SK-N-DZ (cell line): ENCODE measurements at regions not wholly inside any gene's neighbourhood (a gene's known extent, or its start where the extent isn't known, plus 50 kb on each side); places are given as distances from the start of the nearest gene placed in this dataset.
"Not testable (repeated sequence)": the region's sequence is repeated elsewhere in the genome, so short reads cannot be mapped to it uniquely, and the experiment has no call there.

Source experiments
- DNase-seq: peaks from one replicate; pipeline ENCODE4 v3.0.0-alpha.2; 2015; ENCODE audit warnings: low spot score

DNA sequence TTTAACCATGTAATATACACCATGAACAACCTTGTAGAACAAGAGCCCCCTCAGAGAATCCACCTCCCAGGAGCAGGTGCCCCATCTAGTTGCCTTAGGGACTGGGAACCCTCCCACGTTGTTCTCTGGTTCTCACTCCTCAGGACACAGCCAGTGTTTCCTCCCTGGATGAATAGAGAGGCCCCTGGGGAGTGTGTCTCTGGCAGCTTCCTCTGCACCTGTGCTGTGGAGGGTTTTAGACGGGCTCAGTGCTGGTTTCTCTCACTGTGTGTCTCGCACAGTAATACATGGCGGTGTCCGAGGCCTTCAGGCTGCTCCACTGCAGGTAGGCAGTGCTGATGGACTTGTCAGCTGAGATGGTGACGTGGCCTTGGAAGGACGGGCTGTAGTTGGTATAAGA is 581.3 kb downstream of the TMEM121 start:
- DNase-seq: no peak

DNA sequence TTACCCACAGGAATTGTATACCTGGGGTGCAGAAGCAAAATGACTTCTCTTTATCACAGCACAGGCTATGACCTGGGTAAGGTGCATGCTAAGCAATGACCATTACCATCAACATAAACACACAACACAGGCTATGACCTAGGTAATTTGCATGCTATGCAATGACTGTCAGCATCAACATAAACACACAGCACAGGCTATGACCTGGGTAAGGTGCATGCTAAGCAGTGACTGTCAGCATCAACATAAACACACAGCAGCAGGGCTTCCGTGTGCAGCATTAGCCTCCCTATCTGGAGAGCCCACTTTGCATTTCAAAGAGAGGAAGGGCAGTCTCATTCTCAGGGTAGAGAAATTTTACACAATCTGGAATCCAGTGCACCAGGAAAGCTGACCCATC is 583.0 kb downstream of the TMEM121 start:
- no peak for DNase-seq

DNA sequence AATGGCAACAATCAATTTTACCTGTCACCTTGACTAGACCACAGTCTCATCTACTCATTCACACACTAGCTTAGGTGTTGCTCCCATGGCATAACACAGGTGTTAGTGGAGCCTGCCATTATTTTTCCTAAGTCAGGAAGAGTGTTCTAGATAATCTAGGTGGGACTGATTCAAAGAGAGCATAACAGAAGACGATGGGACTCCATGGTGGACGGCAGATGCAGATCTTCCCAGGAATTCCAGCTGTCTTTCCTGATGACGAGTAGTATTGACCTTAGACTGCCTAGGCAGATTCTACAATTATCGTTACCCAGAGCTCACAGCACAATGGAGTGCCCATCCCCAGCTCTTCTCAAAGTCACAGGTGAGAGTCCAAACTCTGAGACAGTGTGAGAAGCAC is 589.0 kb downstream of the TMEM121 start:
- no peak for DNase-seq

DNA sequence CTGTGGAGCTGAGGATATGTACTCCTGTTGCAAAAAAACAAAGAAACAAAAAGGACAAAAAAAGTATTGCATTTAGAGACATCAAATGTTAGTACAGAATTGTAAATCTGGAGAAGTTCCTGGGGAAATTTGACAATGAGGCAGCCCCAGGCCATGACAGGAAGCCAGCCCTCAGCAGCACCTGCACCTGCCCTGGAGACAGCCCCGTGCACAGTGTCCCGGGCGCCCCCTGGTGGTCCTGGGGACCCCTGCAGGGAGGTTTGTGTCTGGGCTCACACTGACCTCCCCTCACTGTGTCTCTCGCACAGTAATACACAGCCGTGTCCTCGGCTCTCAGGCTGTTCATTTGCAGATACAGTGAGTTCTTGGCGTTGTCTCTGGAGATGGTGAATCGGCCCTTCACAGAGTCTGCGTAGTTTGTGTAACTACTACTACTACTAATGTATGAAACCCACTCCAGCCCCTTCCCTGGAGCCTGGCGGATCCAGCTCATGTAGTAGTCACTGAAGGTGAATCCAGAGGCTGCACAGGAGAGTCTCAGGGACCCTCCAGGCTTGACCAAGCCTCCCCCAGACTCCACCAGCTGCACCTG is 590.1 kb downstream of the TMEM121 start:
- DNase-seq: not testable (repeated sequence)

DNA sequence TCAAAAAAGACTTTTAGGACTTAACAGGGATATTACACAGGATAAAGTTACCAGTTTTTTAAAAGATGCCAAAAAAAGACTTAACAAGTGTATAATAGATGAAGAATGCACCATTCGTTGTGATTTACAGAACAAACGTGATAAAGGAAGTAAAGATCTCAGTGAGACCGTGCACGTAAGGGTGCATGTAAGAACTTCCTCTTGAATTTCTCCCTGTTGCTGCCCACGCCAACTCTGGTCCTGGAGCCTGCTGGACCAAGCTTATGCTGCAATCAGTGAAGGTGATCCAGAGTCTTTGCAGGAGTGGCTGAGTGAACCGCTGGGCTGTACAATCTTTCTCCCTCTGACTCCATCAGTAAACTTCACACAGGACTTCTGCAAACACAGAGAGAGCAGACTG is 593.7 kb downstream of the TMEM121 start:
- no peak for DNase-seq

DNA sequence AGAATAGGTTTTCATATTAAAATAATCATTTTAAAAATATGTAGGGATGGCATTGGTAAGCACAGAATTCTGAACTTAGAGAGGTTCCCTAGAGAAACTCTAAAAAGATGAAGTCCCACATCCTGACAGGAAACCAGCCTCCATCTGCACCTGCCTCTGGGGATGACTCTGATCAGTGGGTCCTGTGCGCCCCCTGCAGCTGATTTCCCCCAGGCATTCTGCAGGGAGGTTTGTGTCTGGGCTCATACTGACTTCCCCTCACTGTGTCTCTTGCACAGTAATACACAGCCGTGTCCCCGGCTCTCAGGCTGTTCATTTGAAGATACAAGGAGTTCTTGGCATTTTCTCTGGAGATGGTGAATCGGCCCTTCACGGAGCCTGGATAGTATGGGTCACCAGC is 602.9 kb downstream of the TMEM121 start:
- no peak for DNase-seq

DNA sequence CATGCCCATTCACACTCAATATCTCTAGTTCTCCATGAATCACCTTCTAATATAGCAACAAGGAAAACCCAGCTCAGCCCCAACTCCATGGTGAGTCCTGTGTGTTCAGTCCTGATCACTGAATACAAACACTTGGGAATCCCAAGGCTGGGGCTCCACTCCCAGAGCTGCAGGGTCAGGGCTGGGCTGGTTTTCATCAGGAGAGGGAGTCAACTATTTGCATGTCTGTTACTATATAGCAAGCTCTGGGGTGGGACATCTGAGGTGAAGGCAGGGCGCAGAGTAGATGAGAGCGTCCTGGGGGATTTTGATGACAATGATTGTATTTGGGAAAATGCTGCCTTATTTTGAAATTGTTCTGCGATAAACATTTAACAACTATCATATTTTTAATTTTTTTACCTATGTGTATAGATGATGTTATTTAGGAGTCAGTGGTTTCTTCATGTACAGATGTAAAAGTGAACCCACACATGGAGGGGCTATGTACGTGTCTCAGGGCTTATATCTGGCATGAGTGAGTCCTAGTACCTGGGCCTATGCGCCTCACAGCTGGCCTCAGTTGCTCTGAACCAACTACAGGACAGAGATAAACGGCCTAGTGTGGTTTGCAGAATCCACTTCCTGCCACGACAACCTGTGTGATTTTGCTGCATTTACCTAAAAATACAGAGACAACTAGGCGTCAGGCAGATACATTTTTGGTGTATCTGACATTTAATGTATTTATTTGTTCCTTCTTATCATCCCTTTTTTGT is 603.7 kb downstream of the TMEM121 start:
- DNase-seq: not testable (repeated sequence)

DNA sequence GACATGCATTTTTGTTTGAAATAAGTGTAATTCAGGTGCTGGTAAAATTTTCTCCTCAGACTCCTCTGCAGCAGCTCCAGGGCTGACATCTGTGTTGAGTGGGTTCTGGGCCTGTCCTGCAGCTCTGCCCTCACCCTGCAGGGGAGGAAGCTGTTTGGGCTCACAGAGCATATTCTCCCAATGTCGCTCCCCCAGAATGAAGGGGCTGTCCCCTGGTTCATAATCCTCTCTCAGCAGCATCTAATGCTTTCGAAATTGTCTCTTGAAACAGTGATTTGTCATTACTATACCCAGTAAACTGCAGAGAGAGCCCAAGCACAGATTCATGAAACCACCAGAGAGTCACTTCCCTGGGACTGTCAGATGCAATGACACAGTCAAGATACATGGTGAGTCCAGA is 606.7 kb downstream of the TMEM121 start:
- DNase-seq: not testable (repeated sequence)

DNA sequence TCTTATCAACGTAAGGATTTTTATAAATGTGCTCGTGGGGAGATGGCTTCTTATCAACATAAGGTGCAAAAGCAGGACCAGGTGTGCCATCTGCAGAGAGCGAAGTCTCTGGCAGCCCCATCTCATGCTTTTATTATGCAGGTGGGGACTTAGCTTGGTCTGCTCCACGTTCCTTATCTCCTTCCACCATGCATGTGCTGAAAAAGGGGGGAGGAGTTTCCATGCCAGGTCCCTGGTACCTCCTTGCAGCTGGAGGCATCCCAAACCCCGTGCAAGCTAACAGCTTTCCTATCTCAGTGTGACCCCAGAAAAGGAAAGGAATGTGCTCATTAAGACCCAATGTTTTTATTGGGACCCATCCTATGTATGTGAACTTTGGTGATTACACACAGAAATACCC is 608.5 kb downstream of the TMEM121 start:
- DNase-seq: no peak

DNA sequence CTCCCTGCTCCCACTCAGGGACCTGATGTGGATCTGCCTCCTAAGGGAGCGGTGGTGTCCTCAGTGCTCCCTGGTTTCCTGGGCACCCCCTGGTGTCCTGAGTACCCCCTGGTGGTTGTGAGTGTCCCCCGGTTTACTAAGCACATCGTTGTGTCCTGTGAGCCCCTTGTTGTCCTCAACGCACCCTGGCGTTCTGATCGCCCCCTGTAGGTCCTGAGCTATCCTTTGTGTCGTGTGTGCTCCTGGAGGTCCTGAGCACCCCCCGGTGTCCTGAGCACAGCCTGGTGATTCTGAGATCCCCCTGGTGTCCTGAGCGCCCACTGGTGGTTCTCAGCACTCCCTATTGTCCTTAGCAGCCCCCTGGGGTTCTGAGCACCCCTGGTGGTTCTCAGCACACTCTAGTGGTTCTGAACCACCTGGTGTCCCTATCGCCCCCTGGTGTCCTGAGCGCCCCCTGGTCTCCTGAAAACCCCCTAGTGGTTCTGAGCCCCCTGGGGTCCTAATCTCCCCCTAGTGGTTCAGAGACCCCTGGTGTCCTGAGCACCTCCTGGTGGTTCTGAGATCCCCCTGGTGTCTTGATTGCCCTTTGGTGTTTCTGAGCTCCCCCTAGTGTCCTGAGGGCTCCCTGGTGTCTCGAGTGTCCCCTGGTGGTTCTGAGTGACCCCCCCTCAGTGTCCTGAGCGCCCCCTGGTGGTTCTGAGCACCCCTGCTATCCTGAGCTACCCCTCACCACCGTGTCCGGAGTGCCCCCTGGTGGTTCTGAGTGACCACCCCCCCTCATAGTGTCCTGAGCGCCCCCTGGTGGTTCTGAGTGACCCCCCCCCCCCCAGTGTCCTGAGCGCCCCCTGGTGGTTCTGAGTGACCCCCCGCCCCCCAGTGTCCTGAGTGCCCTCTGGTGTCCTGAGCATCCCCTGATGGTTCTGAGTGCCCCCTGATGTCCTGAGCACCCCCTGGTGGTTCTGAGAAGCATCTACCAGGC is 615.1 kb downstream of the TMEM121 start:
- no peak for DNase-seq

DNA sequence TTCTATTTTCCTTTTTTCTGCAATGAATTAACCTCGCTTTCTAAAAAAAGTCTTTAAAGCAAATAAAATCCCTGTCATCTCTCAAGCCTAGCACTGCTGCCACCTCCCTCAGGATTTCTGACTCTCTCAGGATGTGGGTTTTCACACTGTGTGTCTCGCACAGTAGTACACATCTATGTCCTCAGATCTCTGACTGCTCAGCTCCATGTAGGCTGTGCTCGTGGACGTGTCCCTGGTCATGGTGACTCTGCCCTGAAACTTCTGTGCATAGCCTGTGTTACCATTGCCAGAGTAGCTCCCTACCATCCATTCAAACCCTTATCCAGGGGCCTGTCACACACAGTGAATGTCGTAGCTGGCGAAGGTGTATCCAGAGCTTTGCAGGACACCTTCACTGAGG is 619.3 kb downstream of the TMEM121 start:
- not testable (repeated sequence) for DNase-seq

DNA sequence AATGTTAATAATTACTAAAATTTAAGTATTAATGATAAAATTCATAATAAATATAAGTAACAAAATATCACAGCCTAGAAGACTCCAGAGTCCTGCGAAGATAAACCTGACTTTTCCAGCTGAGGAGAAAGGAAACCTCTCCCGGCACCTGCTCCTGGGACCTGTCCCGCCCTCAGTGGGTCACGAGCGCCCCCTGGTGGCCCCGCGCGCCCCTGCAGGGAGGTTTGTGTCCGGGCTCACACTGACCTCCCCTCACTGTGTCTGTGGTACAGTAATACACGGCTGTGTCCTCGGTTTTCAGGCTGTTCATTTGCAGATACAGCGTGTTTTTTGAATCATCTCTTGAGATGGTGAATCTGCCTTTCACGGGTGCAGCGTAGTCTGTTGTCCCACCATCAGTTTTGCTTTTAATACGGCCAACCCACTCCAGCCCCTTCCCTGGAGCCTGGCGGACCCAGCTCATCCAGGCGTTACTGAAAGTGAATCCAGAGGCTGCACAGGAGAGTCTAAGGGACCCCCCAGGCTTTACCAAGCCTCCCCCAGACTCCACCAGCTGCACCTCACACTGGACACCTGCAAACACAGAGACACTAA is 627.1 kb downstream of the TMEM121 start:
- DNase-seq: peak; percentile 3

DNA sequence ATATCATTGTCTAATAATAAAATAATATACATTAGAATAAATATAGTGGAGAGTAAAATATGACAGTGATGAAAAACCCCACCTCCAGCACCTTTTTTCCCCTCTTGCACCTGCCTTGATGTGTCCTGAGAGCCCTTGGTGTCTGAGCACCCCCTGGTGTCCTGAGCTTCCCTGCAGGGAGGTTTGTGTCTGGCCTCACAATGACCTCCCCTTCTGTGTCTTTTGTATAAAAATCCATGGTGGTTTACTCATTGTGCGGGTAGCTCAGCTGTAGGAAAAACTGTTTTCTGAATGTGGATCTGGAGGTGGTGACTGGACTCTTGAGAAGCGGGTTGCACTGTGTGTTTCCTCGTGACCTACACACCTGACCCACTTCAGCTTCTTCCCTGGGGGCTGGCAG is 636.9 kb downstream of the TMEM121 start:
- DNase-seq: no peak

DNA sequence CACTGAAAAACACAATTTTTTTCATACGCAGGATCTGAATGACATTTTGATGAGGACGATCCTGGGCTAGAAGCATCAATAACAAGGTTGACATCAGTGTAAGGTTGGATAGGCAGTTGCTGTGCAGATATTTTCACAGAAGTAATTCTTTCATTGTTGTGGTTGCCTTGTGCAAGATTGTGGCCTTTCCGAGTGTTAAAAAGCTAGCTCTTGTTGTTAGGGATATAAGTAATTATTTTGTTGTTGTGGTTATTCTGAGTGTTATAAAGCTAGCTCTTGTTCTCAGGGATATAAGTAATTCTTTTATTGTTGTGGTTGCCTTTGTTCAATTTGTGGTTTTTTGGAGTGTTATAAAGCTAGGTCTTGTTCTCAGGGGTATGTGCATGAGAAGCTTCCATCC is 637.4 kb downstream of the TMEM121 start:
- not testable (repeated sequence) for DNase-seq

DNA sequence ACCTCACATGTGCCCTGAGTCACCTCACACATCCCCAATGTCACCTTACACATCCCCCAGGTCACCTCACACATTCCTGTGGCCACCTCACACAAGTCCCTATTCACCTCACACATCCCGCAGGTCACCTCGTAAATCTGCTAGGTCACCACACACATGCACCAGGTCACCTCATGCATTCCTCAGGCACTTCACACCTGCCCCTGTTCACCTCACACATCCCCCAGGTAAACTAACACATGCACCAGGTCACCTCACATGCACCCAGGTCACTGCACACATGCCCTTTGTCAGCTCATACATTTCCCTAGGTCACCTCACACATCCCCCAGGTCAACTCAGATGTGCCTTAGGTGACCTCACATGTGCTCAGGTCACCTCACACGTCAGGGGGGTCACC is 639.8 kb downstream of the TMEM121 start:
- no peak for DNase-seq

DNA sequence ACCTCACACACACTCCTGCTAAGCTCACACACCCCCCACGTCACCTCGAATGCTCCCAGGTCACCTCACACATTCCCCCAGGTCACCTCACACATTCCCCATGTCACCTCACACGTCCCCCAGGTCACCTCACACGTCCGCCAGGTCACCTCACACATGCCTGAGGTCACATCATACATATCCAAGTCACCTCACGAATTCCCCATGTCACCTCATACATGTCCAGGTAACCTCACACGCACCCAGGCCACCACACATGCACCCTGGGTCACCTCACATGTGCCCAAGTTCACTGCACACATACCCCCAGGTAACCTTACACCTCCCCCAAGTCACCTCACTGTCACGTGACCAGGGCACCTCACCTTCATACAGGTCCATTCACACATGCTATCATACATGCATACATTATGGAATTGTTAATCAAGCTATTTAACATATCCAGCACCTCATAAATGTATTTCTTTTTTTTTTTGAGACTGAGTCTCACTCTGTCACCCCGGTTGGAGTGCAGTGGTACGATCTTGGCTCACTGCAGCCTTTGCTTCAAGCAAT is 640.3 kb downstream of the TMEM121 start:
- DNase-seq: no peak

DNA sequence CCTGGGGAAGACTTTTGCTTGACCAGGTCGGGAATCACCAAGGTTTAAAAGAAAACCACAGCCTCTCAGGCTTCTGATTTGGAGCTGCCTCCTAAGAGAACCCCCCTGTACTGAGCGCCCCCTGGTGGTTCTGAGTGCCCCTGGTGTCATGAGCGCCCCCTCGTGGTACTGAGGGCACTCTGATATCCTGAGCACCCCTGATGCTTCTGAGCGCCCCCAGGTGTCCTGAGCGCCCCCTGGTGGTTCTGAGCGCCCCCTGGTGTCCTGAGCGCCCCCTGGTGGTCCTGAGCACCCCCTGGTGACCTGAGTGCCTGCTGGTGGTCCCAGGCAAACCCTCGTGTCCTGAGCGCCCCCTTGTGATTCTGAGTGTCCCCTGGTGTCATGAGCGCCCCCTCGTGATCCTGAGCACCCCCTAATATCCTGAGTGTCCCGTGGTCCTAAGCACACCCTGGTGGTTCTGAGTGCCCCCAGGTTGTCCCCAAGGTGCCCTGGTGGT is 643.8 kb downstream of the TMEM121 start:
- not testable (repeated sequence) for DNase-seq

DNA sequence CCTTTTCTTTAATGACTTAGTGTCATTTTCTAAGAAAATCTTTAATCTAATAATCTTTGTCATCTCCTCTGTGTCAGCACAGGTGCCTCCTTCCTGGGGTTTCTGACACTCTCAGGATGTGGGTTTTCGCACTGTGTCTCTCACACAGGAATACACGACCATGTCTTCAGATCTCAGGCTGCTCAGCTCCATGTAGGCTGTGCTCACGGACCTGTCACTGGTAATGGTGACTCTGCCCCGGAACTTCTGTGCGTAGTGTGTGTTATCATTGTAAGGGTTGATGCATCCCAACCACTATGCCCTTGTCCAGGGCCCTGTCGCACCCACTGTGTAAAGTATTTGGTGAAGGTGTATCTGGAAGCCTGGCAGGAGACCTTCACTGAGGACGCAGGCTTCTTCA is 647.8 kb downstream of the TMEM121 start:
- DNase-seq: no peak

DNA sequence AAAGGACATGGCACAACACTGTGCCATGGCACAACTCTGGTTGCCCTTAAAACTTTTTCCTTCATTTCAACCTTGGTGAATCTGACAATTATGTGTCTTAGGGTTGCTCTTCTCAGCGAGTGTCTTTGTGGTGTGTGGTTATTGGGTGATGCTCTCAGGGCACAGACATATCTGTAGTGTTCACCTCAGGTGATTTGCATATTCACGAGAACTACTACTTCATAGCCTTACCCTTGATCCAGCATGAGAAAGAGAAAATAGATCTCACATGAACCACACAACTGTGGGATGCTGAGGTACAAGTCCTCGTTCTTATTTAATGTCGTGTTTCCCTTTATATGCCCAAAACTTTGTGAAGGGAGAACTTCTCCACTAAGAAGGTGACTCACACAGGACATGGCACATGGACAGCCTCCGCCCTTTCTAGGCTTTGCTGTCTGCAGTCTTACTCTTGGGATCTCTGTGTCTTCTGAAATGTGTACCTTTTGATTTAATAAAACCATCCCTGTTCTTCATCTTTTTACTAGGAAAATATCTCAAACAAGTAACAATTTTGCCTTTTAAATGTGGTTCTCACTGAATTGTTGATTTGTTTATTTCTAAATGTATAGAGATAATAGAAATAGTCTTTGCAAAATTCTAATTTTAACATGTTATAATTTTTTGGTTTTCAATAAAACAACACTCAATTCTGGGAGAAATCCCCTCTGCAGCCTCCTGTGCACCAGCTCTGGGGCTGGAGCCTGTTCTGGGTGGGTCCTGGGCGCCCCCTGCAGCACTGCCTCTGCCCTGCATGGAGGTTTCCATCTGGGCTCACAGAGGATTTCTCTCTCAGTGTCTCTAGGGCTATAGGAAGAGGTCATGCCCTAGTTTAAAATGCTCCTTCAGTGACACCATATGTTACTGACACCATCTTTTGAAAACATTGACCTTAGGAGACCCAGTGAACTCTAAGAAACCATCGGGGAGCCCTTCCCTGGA is 651.2 kb downstream of the TMEM121 start:
- DNase-seq: not testable (repeated sequence)

DNA sequence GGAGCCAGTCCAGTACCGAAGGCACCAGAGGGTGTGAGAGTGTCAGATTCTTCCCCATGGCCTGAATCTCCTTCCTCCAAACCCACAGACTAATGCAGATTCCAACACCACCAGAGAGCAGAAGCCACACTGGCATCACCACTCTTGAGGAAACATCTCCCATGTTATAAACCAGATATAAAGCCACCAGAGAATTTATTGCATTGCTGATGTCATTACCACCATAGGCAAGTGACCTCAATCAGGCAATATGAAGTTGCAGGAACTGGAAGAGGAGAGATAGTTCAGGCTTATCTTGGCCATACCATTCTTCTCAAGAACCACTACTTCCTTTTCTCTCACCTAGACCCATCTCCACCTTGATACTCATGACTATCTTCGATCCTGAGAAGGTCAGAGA is 653.4 kb downstream of the TMEM121 start:
- no peak for DNase-seq
